Trophoblast cell (in vitro differentiated cells and primary cell): ENCODE measurements at regions not wholly inside any gene's neighbourhood (a gene's known extent, or its start where the extent isn't known, plus 50 kb on each side); places are given as distances from the start of the nearest gene placed in this dataset.

Experiments
- DNase-seq, 2 donors: peaks; one replicate each; pipeline ENCODE4 v3.0.0-alpha.2; 2016
- H2AFZ ChIP-seq: 2 replicates; pipeline ENCODE4 v1.6.1; 2013; ENCODE audit warnings: low read length, moderate library complexity, mild to moderate bottlenecking; ENCODE audit not compliant: insufficient read depth, poor library complexity
- H2AK5ac ChIP-seq: 2 replicates; pipeline ENCODE4 v1.6.1; 2013; ENCODE audit warnings: mild to moderate bottlenecking, low read length
- H2BK120ac ChIP-seq: 2 replicates; pipeline ENCODE4 v1.6.1; 2013; ENCODE audit warnings: low read length, mild to moderate bottlenecking, moderate library complexity; ENCODE audit not compliant: insufficient read depth, poor library complexity
- H2BK12ac ChIP-seq: 2 replicates; pipeline ENCODE4 v1.6.1; 2013; ENCODE audit warnings: mild to moderate bottlenecking, low read length, moderate library complexity
- H2BK5ac ChIP-seq: 2 replicates; pipeline ENCODE4 v1.6.1; 2013; ENCODE audit warnings: low read length, low read depth, moderate library complexity, mild to moderate bottlenecking; ENCODE audit not compliant: poor library complexity
- H3K14ac ChIP-seq: 2 replicates; pipeline ENCODE4 v1.6.1; 2013; ENCODE audit warnings: mild to moderate bottlenecking, low read length
- H3K18ac ChIP-seq: 2 replicates; pipeline ENCODE4 v1.6.1; 2013; ENCODE audit warnings: mild to moderate bottlenecking, low read length
- H3K23ac ChIP-seq: 2 replicates; pipeline ENCODE4 v1.6.1; 2013; ENCODE audit warnings: low read length
- H3K27ac ChIP-seq: 2 replicates; pipeline ENCODE4 v1.5.1; 2013; ENCODE audit warnings: low read depth, mild to moderate bottlenecking, inconsistent platforms, low read length, moderate library complexity
- H3K27me3 ChIP-seq: 2 replicates; pipeline ENCODE4 v1.6.1; 2013; ENCODE audit warnings: inconsistent platforms, mild to moderate bottlenecking, low read length, moderate library complexity; ENCODE audit not compliant: insufficient read depth
- H3K36me3 ChIP-seq, 2 experiments: 1 replicate in 1 of 2; 2 replicates in 1 of 2; pipeline ENCODE4 v1.6.1; 2013; ENCODE audit warnings: low read length in 2 of 2, mild to moderate bottlenecking in 2 of 2, moderate library complexity in 1 of 2; ENCODE audit not compliant: insufficient read depth in 2 of 2, control insufficient read depth in 1 of 2
- H3K4ac ChIP-seq: 2 replicates; pipeline ENCODE4 v1.6.1; 2013; ENCODE audit warnings: low read depth, mild to moderate bottlenecking, low read length, moderate library complexity
- H3K4me1 ChIP-seq, 2 experiments: 1 replicate in 1 of 2; 2 replicates in 1 of 2; pipeline ENCODE4 v1.6.1; 2013; ENCODE audit warnings: low read length in 2 of 2, mild to moderate bottlenecking in 2 of 2, moderate library complexity in 1 of 2; ENCODE audit not compliant: insufficient read depth in 2 of 2, control insufficient read depth in 1 of 2
- H3K4me2 ChIP-seq: 2 replicates; pipeline ENCODE4 v1.6.1; 2013; ENCODE audit warnings: inconsistent platforms, mild to moderate bottlenecking, low read length, moderate library complexity
- H3K4me3 ChIP-seq: 2 replicates; pipeline ENCODE4 v1.5.1; 2013; ENCODE audit warnings: mild to moderate bottlenecking, low read depth, low read length, inconsistent platforms
- H3K79me1 ChIP-seq: one replicate; pipeline ENCODE4 v1.6.1; 2013; ENCODE audit warnings: low read length
- H3K79me2 ChIP-seq: 2 replicates; pipeline ENCODE4 v1.6.1; 2013; ENCODE audit warnings: low read length, mild to moderate bottlenecking; ENCODE audit not compliant: control insufficient read depth, insufficient read depth, poor library complexity
- H3K9ac ChIP-seq: 2 replicates; pipeline ENCODE4 v1.6.1; 2013; ENCODE audit warnings: mild to moderate bottlenecking, low read length
- H3K9me3 ChIP-seq: 2 replicates; pipeline ENCODE4 v1.6.1; 2013; ENCODE audit warnings: low read depth, mild to moderate bottlenecking, control low read depth, inconsistent platforms, low read length; ENCODE audit not compliant: insufficient read depth
- H4K12ac ChIP-seq: 2 replicates; pipeline ENCODE4 v1.6.1; 2013; ENCODE audit warnings: low read depth, mild to moderate bottlenecking, low read length, moderate library complexity
- H4K8ac ChIP-seq: 2 replicates; pipeline ENCODE4 v1.6.1; 2013; ENCODE audit warnings: low read depth, mild to moderate bottlenecking, low read length, moderate library complexity
- H4K91ac ChIP-seq: one replicate; pipeline ENCODE4 v1.6.1; 2013; ENCODE audit warnings: low read depth, mild to moderate bottlenecking, low read length, moderate library complexity
- WGBS: extraction: QIAGEN DNeasy Blood & Tissue Kit; methylation state at CpG from one replicate; pipeline ENCODE4 v1.1.7; 2013; ENCODE audit warnings: missing lambda C conversion rate; ENCODE audit not compliant: insufficient read length, insufficient coverage; ENCODE audit errors: extremely low coverage; 5-methylcytosine and 5-hydroxymethylcytosine counted together

GRCh38 chr2:144927429-144927828 lies 407.5 kb upstream of the ZEB2 start:
- WGBS = no CpG with 5 or more reads among the region's 1 CpG

GRCh38 chr2:144925886-144926285 lies 406.0 kb upstream of the ZEB2 start:
- Histone ChIP-seq H3K4me3 (no peak overlapping the region), H4K12ac (no peak overlapping the region), H3K4ac (no peak overlapping the region), H3K9ac (no peak overlapping the region), H3K36me3 (no peaks in the 10 kb centered on the region), H3K4me1 (no peaks in the 10 kb centered on the region), H3K23ac (no peak overlapping the region), H4K91ac (no peak overlapping the region), H2AFZ (no peak overlapping the region), H3K14ac (no peak overlapping the region), H2BK120ac (no peak overlapping the region), H2AK5ac (no peak overlapping the region), H3K79me2 (no peaks in the 10 kb centered on the region), H3K4me2 (no peak overlapping the region), H4K8ac (no peak overlapping the region), H2BK12ac (no peak overlapping the region), H3K27ac (no peak overlapping the region), H2BK5ac (no peak overlapping the region), H3K18ac (no peak overlapping the region), H3K9me3 (no peaks in the 10 kb centered on the region), H3K27me3 (no peaks in the 10 kb centered on the region), H3K79me1 (no peaks in the 10 kb centered on the region)
- WGBS = no CpG with 5 or more reads among the region's 4 CpGs
- peak in 1 of 2 donors; percentile 23 for DNase-seq

More at GRCh38 chr2:144927429-144927828, 407.5 kb upstream of the ZEB2 start:
- no peak overlapping the region for H2BK5ac ChIP-seq
- no peak overlapping the region for H3K23ac ChIP-seq
- no peak overlapping the region for H3K4me3 ChIP-seq
- H2AK5ac ChIP-seq = no peak overlapping the region
- DNase-seq = no peak
- no peaks in the 10 kb centered on the region for H3K27me3 ChIP-seq
- H3K4me1 ChIP-seq = no peaks in the 10 kb centered on the region
- no peak overlapping the region for H3K27ac ChIP-seq
- no peak overlapping the region for H3K4me2 ChIP-seq
- H3K9ac ChIP-seq = no peak overlapping the region
- no peak overlapping the region for H3K4ac ChIP-seq
- no peak overlapping the region for H2BK120ac ChIP-seq
- H4K12ac ChIP-seq = no peak overlapping the region
- no peak overlapping the region for H4K8ac ChIP-seq
- H2BK12ac ChIP-seq = no peak overlapping the region
- H3K79me2 ChIP-seq = no peaks in the 10 kb centered on the region
- no peak overlapping the region for H3K14ac ChIP-seq
- H3K18ac ChIP-seq = no peak overlapping the region
- H4K91ac ChIP-seq = no peak overlapping the region
- no peaks in the 10 kb centered on the region for H3K79me1 ChIP-seq
- H3K36me3 ChIP-seq = no peaks in the 10 kb centered on the region
- H3K9me3 ChIP-seq = no peaks in the 10 kb centered on the region
- no peak overlapping the region for H2AFZ ChIP-seq

GRCh38 chr2:144924827-144925226 lies 404.9 kb upstream of the ZEB2 start:
- H2BK12ac ChIP-seq = no peak overlapping the region
- H3K79me1 ChIP-seq = no peaks in the 10 kb centered on the region
- H3K27me3 ChIP-seq = no peaks in the 10 kb centered on the region
- H3K27ac ChIP-seq = no peak overlapping the region
- no peak overlapping the region for H3K4ac ChIP-seq
- H2BK5ac ChIP-seq = no peak overlapping the region
- no peak overlapping the region for H3K4me2 ChIP-seq
- H3K23ac ChIP-seq = no peak overlapping the region
- no peaks in the 10 kb centered on the region for H3K79me2 ChIP-seq
- no peaks in the 10 kb centered on the region for H3K9me3 ChIP-seq
- no peak for DNase-seq
- no peak overlapping the region for H4K12ac ChIP-seq
- H2AFZ ChIP-seq = no peak overlapping the region
- no peak overlapping the region for H4K8ac ChIP-seq
- H3K4me3 ChIP-seq = no peak overlapping the region
- H3K36me3 ChIP-seq = no peaks in the 10 kb centered on the region
- no peaks in the 10 kb centered on the region for H3K4me1 ChIP-seq
- H3K9ac ChIP-seq = no peak overlapping the region
- H2BK120ac ChIP-seq = no peak overlapping the region
- H3K14ac ChIP-seq = no peak overlapping the region
- H3K18ac ChIP-seq = no peak overlapping the region
- H2AK5ac ChIP-seq = no peak overlapping the region
- H4K91ac ChIP-seq = no peak overlapping the region

- no CpG with 5 or more reads among the region's 2 CpGs for WGBS
- H3K36me3 ChIP-seq = no peaks in the 10 kb centered on the region
- H3K79me1 ChIP-seq = no peaks in the 10 kb centered on the region
Observed at GRCh38 chr2:144922519-144922918, 402.6 kb upstream of the ZEB2 start.

More at GRCh38 chr2:144922519-144922918, 402.6 kb upstream of the ZEB2 start:
- H3K18ac ChIP-seq = no peak overlapping the region
- no peak overlapping the region for H4K8ac ChIP-seq
- no peak overlapping the region for H3K9ac ChIP-seq
- H3K23ac ChIP-seq = no peak overlapping the region
- H2AK5ac ChIP-seq = no peak overlapping the region
- no peak overlapping the region for H4K12ac ChIP-seq
- no peaks in the 10 kb centered on the region for H3K79me2 ChIP-seq
- H3K4ac ChIP-seq = no peak overlapping the region
- H2BK120ac ChIP-seq = no peak overlapping the region
- H2BK5ac ChIP-seq = no peak overlapping the region
- no peak overlapping the region for H2AFZ ChIP-seq
- H3K14ac ChIP-seq = no peak overlapping the region
- H3K4me2 ChIP-seq = no peak overlapping the region
- H3K4me3 ChIP-seq = no peak overlapping the region
- no peaks in the 10 kb centered on the region for H3K4me1 ChIP-seq
- no peaks in the 10 kb centered on the region for H3K27me3 ChIP-seq
- no peak for DNase-seq
- H4K91ac ChIP-seq = no peak overlapping the region
- H3K27ac ChIP-seq = no peak overlapping the region
- H2BK12ac ChIP-seq = no peak overlapping the region
- no peaks in the 10 kb centered on the region for H3K9me3 ChIP-seq
